ENCODE measurements at regions not wholly inside any gene's neighbourhood (a gene's known extent, or its start where the extent isn't known, plus 50 kb on each side); places are given as distances from the start of the nearest gene placed in this dataset.

DNA sequence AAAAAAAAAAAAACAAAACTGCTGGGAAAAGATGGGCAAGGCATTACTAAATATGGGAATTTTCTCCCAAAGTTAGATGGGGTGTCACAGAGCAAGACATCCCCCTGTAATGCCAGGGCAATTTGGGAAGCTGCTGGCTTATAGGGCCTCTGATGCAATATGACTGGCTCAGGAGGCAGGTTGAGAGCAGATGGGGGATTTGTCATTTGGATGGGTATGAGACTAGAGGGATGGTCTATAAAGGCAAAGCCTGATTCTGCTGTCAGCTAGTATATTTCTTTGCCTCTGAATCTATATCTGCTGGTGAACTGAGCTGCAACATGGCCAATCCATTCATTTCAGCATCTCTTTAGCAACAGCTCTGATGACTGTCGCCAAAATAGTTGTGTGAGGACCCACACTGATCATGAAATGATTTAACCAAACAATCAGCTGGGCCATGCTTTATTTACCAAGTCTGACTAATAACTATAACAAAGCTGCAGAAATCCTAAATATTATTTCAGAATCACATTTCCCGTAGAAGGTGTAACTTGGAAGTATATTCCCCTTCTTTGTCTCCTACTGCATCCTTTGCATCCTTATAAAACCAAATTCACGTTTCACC, 455.1 kb upstream of the ZNF608 start:
- no peaks in the 10 kb centered on the region for H3K36me3 ChIP-seq
- H3K4me2 ChIP-seq = no peak overlapping the region
- peaks cover 3% of the 10 kb centered on the region for H3K9me3 Mint-ChIP-seq
- H3K4me3 ChIP-seq = no peak overlapping the region
- H3K4me3 Mint-ChIP-seq = peak overlapping the region; percentile 84
- H3K4me1 Mint-ChIP-seq = peaks cover 75% of the 10 kb centered on the region
- no peak for DNase-seq (ENCODE audit: low spot score)
- no peaks in the 10 kb centered on the region for H3K27me3 Mint-ChIP-seq (ENCODE audit: insufficient read depth, low read depth)
- no peak overlapping the region for H3K9ac ChIP-seq
- no peaks in the 10 kb centered on the region for H3K27me3 ChIP-seq
- peaks cover 51% of the 10 kb centered on the region for H3K4me1 ChIP-seq
- TF ChIP-seq, protein P1, sequence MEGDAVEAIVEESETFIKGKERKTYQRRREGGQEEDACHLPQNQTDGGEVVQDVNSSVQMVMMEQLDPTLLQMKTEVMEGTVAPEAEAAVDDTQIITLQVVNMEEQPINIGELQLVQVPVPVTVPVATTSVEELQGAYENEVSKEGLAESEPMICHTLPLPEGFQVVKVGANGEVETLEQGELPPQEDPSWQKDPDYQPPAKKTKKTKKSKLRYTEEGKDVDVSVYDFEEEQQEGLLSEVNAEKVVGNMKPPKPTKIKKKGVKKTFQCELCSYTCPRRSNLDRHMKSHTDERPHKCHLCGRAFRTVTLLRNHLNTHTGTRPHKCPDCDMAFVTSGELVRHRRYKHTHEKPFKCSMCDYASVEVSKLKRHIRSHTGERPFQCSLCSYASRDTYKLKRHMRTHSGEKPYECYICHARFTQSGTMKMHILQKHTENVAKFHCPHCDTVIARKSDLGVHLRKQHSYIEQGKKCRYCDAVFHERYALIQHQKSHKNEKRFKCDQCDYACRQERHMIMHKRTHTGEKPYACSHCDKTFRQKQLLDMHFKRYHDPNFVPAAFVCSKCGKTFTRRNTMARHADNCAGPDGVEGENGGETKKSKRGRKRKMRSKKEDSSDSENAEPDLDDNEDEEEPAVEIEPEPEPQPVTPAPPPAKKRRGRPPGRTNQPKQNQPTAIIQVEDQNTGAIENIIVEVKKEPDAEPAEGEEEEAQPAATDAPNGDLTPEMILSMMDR (IDR thresholded peaks at IDR 0.05) = no peak
- TF ChIP-seq EZH2 (IDR thresholded peaks at IDR 0.05) (no peak), EZH2phosphoT487 (IDR thresholded peaks at IDR 0.05) (no peak)
- H3K79me2 ChIP-seq (ENCODE audit: low read depth) = no peaks in the 10 kb centered on the region
- H2AFZ ChIP-seq (replicated peaks) = no peak overlapping the region
- no peaks in the 10 kb centered on the region for H3K9me3 ChIP-seq (ENCODE audit: low read depth)
- no peaks in the 10 kb centered on the region for H3K36me3 Mint-ChIP-seq
- H4K20me1 ChIP-seq (ENCODE audit: low read depth) = no peaks in the 10 kb centered on the region
- peak overlapping the region; percentile 98 for H3K27ac Mint-ChIP-seq
- H3K27ac ChIP-seq = no peak overlapping the region
- H3F3A ChIP-seq (ENCODE audit: low read depth) = peaks cover 43% of the 10 kb centered on the region

GRCh38 chr5:125202353-125202752, 455.9 kb upstream of the ZNF608 start:
- Histone ChIP-seq H3K9ac (no peak overlapping the region), H3K27me3 (no peaks in the 10 kb centered on the region), H3K4me3 (no peak overlapping the region), H3F3A (ENCODE audit: low read depth) (peaks cover 35% of the 10 kb centered on the region), H3K79me2 (ENCODE audit: low read depth) (no peaks in the 10 kb centered on the region), H4K20me1 (ENCODE audit: low read depth) (no peaks in the 10 kb centered on the region), H3K4me2 (no peak overlapping the region), H3K27ac (no peak overlapping the region), H2AFZ (replicated peaks) (no peak overlapping the region), H3K4me1 (peaks cover 43% of the 10 kb centered on the region), H3K9me3 (ENCODE audit: low read depth) (no peaks in the 10 kb centered on the region), H3K36me3 (no peaks in the 10 kb centered on the region)
- no peak for TF ChIP-seq EZH2 (IDR thresholded peaks at IDR 0.05)
- TF ChIP-seq EZH2phosphoT487 (IDR thresholded peaks at IDR 0.05) = no peak
- TF ChIP-seq, protein P1 (IDR thresholded peaks at IDR 0.05) = no peak
- Mint-ChIP-seq H3K9me3 (peaks cover 11% of the 10 kb centered on the region), H3K27ac (peak overlapping the region; percentile 7), H3K4me1 (peaks cover 67% of the 10 kb centered on the region), H3K27me3 (ENCODE audit: insufficient read depth, low read depth) (no peaks in the 10 kb centered on the region), H3K4me3 (no peak overlapping the region), H3K36me3 (peaks cover 3% of the 10 kb centered on the region)
- no peak for DNase-seq (ENCODE audit: low spot score)

GRCh38 chr5:125202871-125203438, 456.5 kb upstream of the ZNF608 start:
- Mint-ChIP-seq H3K4me3 (no peak overlapping the region), H3K36me3 (peaks cover 3% of the 10 kb centered on the region), H3K27ac (peak overlapping the region; percentile 7), H3K27me3 (ENCODE audit: insufficient read depth, low read depth) (peaks cover 2% of the 10 kb centered on the region), H3K4me1 (peaks cover 61% of the 10 kb centered on the region), H3K9me3 (peaks cover 13% of the 10 kb centered on the region)
- H3K79me2 ChIP-seq (ENCODE audit: low read depth) = no peaks in the 10 kb centered on the region
- no peaks in the 10 kb centered on the region for H3K27me3 ChIP-seq
- no peaks in the 10 kb centered on the region for H4K20me1 ChIP-seq (ENCODE audit: low read depth)
- no peaks in the 10 kb centered on the region for H3K9me3 ChIP-seq (ENCODE audit: low read depth)
- no peak for DNase-seq (ENCODE audit: low spot score)
- peaks cover 35% of the 10 kb centered on the region for H3F3A ChIP-seq (ENCODE audit: low read depth)
- H3K4me2 ChIP-seq = no peak overlapping the region
- TF ChIP-seq EZH2 (IDR thresholded peaks at IDR 0.05) = no peak
- no peak for TF ChIP-seq EZH2phosphoT487 (IDR thresholded peaks at IDR 0.05)
- TF ChIP-seq, protein P1 (IDR thresholded peaks at IDR 0.05) = no peak
- H3K4me1 ChIP-seq = peaks cover 37% of the 10 kb centered on the region
- H3K27ac ChIP-seq = no peak overlapping the region
- H3K36me3 ChIP-seq = no peaks in the 10 kb centered on the region
- no peak overlapping the region for H3K9ac ChIP-seq
- H3K4me3 ChIP-seq = no peak overlapping the region
- no peak overlapping the region for H2AFZ ChIP-seq (replicated peaks)
